CD14-positive monocyte (primary cell): ENCODE measurements at regions not wholly inside any gene's neighbourhood (a gene's known extent, or its start where the extent isn't known, plus 50 kb on each side); places are given as distances from the start of the nearest gene placed in this dataset.

Experiments
- DNase-seq, 3 donors: peaks; one replicate each; pipeline ENCODE4 v3.0.0-alpha.2; 2011 to 2022
- H2AFZ ChIP-seq: 2 replicates; pipeline ENCODE4 v1.6.0; 2012; ENCODE audit warnings: mild to moderate bottlenecking, low read depth, low read length, inconsistent platforms; ENCODE audit not compliant: insufficient read depth, poor library complexity, severe bottlenecking
- H3K27ac ChIP-seq, 2 donors: 1 replicate in 1 of 2; 2 replicates in 1 of 2; pipeline ENCODE4 v1.5.1; 2012 to 2013; ENCODE audit warnings: low read length in 2 of 2, control low read depth in 1 of 2, inconsistent platforms in 1 of 2, low read depth in 1 of 2, mild to moderate bottlenecking in 1 of 2
- H3K27me3 ChIP-seq, 2 donors: one replicate each; pipeline versions ENCODE4 v1.6.0 to v1.6.1; 2011 to 2013; ENCODE audit warnings: low read length in 2 of 2; ENCODE audit not compliant: control insufficient read depth in 2 of 2, insufficient read depth in 2 of 2
- H3K36me3 ChIP-seq, 2 donors: replicated peaks in 1 of 2; 1 replicate in 1 of 2; 2 replicates in 1 of 2; pipeline versions ENCODE4 v1.5.1 to v1.6.1; 2012 to 2013; ENCODE audit warnings: low read length in 2 of 2, control low read depth in 1 of 2, inconsistent platforms in 1 of 2, mild to moderate bottlenecking in 1 of 2; ENCODE audit not compliant: insufficient read depth in 2 of 2, control insufficient read depth in 1 of 2
- H3K4me1 ChIP-seq, 2 donors: 1 replicate in 1 of 2; 2 replicates in 1 of 2; pipeline versions ENCODE4 v1.5.1 to v1.6.1; 2012 to 2013; ENCODE audit warnings: low read length in 2 of 2, control low read depth in 1 of 2, inconsistent platforms in 1 of 2, mild to moderate bottlenecking in 1 of 2, moderate library complexity in 1 of 2; ENCODE audit not compliant: insufficient read depth in 2 of 2, control insufficient read depth in 1 of 2
- H3K4me2 ChIP-seq: replicated peaks from 2 replicates; pipeline ENCODE3; 2012; ENCODE audit warnings: low read length, moderate library complexity, mild to moderate bottlenecking; ENCODE audit not compliant: poor library complexity, severe bottlenecking; ENCODE audit errors: extremely low read depth
- H3K4me3 ChIP-seq, 3 experiments: fragments of 200-600 bp in 1 of 3; sonication (generic) in 1 of 3; replicated peaks in 1 of 3; 1 replicate in 2 of 3; 2 replicates in 1 of 3; pipeline ENCODE4 v1.5.1; 2011 to 2013; ENCODE audit warnings: low read length in 3 of 3, mild to moderate bottlenecking in 3 of 3, control low read depth in 2 of 3, low read depth in 2 of 3, inconsistent platforms in 1 of 3, moderate library complexity in 1 of 3
- H3K79me2 ChIP-seq: 2 replicates; pipeline ENCODE4 v1.6.0; 2012; ENCODE audit warnings: mild to moderate bottlenecking, control low read depth, inconsistent platforms, low read length, moderate library complexity; ENCODE audit not compliant: insufficient read depth
- H3K9ac ChIP-seq: 2 replicates; pipeline ENCODE4 v1.6.0; 2017; ENCODE audit warnings: low read length, mild to moderate bottlenecking; ENCODE audit not compliant: insufficient read depth, poor library complexity, severe bottlenecking
- H3K9me3 ChIP-seq, 2 donors: replicated peaks in 1 of 2; 1 replicate in 1 of 2; 2 replicates in 1 of 2; pipeline versions ENCODE4 v1.5.1 to v1.6.1; 2012 to 2013; ENCODE audit warnings: low read length in 2 of 2, control low read depth in 1 of 2; ENCODE audit not compliant: control insufficient read depth in 1 of 2, insufficient read depth in 1 of 2
- H4K20me1 ChIP-seq: 2 replicates; pipeline ENCODE4 v1.6.0; 2012; ENCODE audit warnings: mild to moderate bottlenecking, low read length, control low read depth, moderate library complexity; ENCODE audit not compliant: insufficient read depth
- H3K27ac Mint-ChIP-seq, 7 donors: one replicate each; pipeline ENCODE4 v1.8.0; 2020; ENCODE audit warnings: mild to moderate bottlenecking in 7 of 7, mixed read lengths in 7 of 7, moderate library complexity in 6 of 7, inconsistent platforms in 2 of 7
- H3K27me3 Mint-ChIP-seq, 3 donors: one replicate each; pipeline ENCODE4 v1.8.0; 2021 to 2022; ENCODE audit warnings: low read depth in 3 of 3, mild to moderate bottlenecking in 3 of 3, mixed read lengths in 3 of 3, moderate library complexity in 3 of 3, inconsistent platforms in 1 of 3
- H3K36me3 Mint-ChIP-seq, 2 donors: one replicate each; pipeline ENCODE4 v1.8.0; 2020; ENCODE audit warnings: mixed read lengths in 2 of 2, inconsistent platforms in 1 of 2, mild to moderate bottlenecking in 1 of 2
- H3K4me1 Mint-ChIP-seq: one replicate; pipeline ENCODE4 v1.8.0; 2020; ENCODE audit warnings: mild to moderate bottlenecking, mixed read lengths
- H3K4me3 Mint-ChIP-seq, 2 donors: one replicate each; pipeline ENCODE4 v1.8.0; 2020; ENCODE audit warnings: mild to moderate bottlenecking in 2 of 2, mixed read lengths in 2 of 2, moderate library complexity in 1 of 2
- H3K9me3 Mint-ChIP-seq, 7 donors: one replicate each; pipeline ENCODE4 v1.8.0; 2020 to 2022; ENCODE audit warnings: mixed read lengths in 7 of 7, mild to moderate bottlenecking in 6 of 7, moderate library complexity in 6 of 7, inconsistent platforms in 2 of 7
- WGBS: methylation state at CpG from one replicate; pipeline ENCODE4 v1.1.5; 2013; ENCODE audit warnings: missing lambda C conversion rate; ENCODE audit not compliant: insufficient coverage; 5-methylcytosine and 5-hydroxymethylcytosine counted together
- intact Hi-C, 2 donors: fragments of 100-400 bp; cut with micrococcal nuclease; formaldehyde crosslinking; loops; one replicate each; pipeline versions ENCODE4 v1.15.0 to v1.15.1; 2023
- TF ChIP-seq, protein P1 (sequence below): fragments of 200-600 bp; IDR thresholded peaks from one replicate; pipeline ENCODE4 v1.8.0; 2022; ENCODE audit warnings: antibody characterized with exemption, mild to moderate bottlenecking

DNA sequence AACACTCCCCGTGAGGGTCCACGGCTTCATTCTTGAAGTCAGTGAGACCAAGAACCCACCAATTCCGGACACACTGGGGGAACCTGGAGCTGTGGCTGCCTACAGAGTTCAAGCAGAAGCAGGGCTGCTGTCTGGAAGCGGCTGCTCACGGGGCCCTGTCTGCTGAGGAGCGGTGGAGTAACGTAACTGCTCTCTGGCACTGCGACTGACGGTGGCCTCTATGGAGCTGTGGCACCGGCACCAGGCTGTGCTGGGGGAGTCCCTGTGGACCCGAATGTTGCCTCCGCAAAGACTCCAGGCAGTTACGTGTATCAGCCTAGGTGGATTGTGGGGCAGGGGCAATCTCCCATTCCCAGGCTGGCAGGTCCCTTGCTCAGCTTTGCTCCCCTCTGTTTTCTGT is 703.3 kb upstream of the FRG1 start:
- Mint-ChIP-seq H3K27ac (no peak overlapping the region), H3K9me3 (peaks cover 7 to 23% (median 14%) of the 10 kb centered on the region in 7 donors), H3K27me3 (peaks cover 0 to 3% (median 0%) of the 10 kb centered on the region in 3 donors), H3K4me1 (no peaks in the 10 kb centered on the region), H3K4me3 (no peak overlapping the region), H3K36me3 (no peaks in the 10 kb centered on the region)
- 89% methylated on average over 13 of the region's 13 CpGs for WGBS
- Histone ChIP-seq H3K79me2 (no peaks in the 10 kb centered on the region), H3K36me3 (no peaks in the 10 kb centered on the region), H3K4me1 (no peaks in the 10 kb centered on the region), H3K9ac (no peak overlapping the region), H4K20me1 (no peaks in the 10 kb centered on the region), H3K27me3 (no peaks in the 10 kb centered on the region), H3K4me3 (no peak overlapping the region), H3K4me2 (no peak overlapping the region), H3K27ac (no peak overlapping the region), H3K9me3 (peaks cover 18 to 26% of the 10 kb centered on the region in 2 donors), H2AFZ (no peak overlapping the region)
- DNase-seq = no peak
- TF ChIP-seq, protein P1, sequence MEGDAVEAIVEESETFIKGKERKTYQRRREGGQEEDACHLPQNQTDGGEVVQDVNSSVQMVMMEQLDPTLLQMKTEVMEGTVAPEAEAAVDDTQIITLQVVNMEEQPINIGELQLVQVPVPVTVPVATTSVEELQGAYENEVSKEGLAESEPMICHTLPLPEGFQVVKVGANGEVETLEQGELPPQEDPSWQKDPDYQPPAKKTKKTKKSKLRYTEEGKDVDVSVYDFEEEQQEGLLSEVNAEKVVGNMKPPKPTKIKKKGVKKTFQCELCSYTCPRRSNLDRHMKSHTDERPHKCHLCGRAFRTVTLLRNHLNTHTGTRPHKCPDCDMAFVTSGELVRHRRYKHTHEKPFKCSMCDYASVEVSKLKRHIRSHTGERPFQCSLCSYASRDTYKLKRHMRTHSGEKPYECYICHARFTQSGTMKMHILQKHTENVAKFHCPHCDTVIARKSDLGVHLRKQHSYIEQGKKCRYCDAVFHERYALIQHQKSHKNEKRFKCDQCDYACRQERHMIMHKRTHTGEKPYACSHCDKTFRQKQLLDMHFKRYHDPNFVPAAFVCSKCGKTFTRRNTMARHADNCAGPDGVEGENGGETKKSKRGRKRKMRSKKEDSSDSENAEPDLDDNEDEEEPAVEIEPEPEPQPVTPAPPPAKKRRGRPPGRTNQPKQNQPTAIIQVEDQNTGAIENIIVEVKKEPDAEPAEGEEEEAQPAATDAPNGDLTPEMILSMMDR = no peak
- intact Hi-C loops = no loop called here

DNA sequence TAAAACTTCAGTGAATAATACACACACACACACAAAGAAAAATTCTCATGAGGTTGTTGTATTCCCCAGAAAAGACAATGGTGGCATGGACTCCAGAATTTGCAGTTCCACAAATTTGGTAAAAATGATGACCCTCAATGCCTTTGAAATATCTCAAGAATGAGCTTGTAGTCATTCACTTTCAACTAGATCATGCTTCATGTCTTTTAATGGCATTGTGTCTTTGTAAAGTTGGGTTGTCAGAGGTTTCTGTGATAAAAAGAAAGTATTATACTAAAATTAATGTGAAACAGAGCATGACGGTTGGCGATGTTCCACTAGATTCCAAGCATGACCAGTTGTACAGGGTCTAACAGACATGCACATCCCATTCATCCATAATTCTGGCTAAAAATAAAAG is 685.0 kb upstream of the FRG1 start:
- H3K27me3 ChIP-seq = no peaks in the 10 kb centered on the region
- no peak overlapping the region for H3K27ac ChIP-seq
- no peak overlapping the region for H3K27ac Mint-ChIP-seq
- intact Hi-C loops = no loop called here
- H3K4me1 Mint-ChIP-seq = no peaks in the 10 kb centered on the region
- H2AFZ ChIP-seq = no peak overlapping the region
- no peaks in the 10 kb centered on the region for H3K4me1 ChIP-seq
- no peaks in the 10 kb centered on the region for H3K79me2 ChIP-seq
- peaks cover 0 to 14% (median 2%) of the 10 kb centered on the region in 7 donors for H3K9me3 Mint-ChIP-seq
- H3K4me3 ChIP-seq = no peak overlapping the region
- H3K9me3 ChIP-seq = peaks cover 0 to 5% of the 10 kb centered on the region in 2 donors
- no peak overlapping the region for H3K9ac ChIP-seq
- peaks cover 0 to 1% (median 0%) of the 10 kb centered on the region in 3 donors for H3K27me3 Mint-ChIP-seq
- H3K36me3 ChIP-seq = no peaks in the 10 kb centered on the region
- no peak overlapping the region for H3K4me3 Mint-ChIP-seq
- WGBS = no CpG with 5 or more reads among the region's 2 CpGs
- no peaks in the 10 kb centered on the region for H4K20me1 ChIP-seq
- no peak for DNase-seq
- TF ChIP-seq, protein P1 = no peak
- H3K36me3 Mint-ChIP-seq = no peaks in the 10 kb centered on the region
- H3K4me2 ChIP-seq = no peak overlapping the region
